ENCODE measurements at regions not wholly inside any gene's neighbourhood (a gene's known extent, or its start where the extent isn't known, plus 50 kb on each side); places are given as distances from the start of the nearest gene placed in this dataset.

GRCh38 chr17:55668312-55668920 lies 54.2 kb downstream of the TMEM100 start:
- ATAC-seq: no peak
- POLR2A ChIA-PET: no interaction called here
- no peaks in the 10 kb centered on the region for H3K36me3 Mint-ChIP-seq (ENCODE audit: low read depth)
- DNase-seq: no peak
- no peaks in the 10 kb centered on the region for H3K9me3 Mint-ChIP-seq (ENCODE audit: insufficient read depth)
- H3K27ac Mint-ChIP-seq: no peak overlapping the region
- H3K27me3 Mint-ChIP-seq (ENCODE audit: low read depth): no peaks in the 10 kb centered on the region
- no peak overlapping the region for H3K4me3 Mint-ChIP-seq
- H3K4me1 Mint-ChIP-seq (ENCODE audit: low read depth): no peaks in the 10 kb centered on the region
- CTCF ChIA-PET: no interaction called here

GRCh38 chr17:55666806-55667205 lies 55.9 kb downstream of the TMEM100 start:
- no peak overlapping the region for H3K4me3 Mint-ChIP-seq
- H3K36me3 Mint-ChIP-seq (ENCODE audit: low read depth): no peaks in the 10 kb centered on the region
- no peaks in the 10 kb centered on the region for H3K4me1 Mint-ChIP-seq (ENCODE audit: low read depth)
- no peaks in the 10 kb centered on the region for H3K27me3 Mint-ChIP-seq (ENCODE audit: low read depth)
- ChIA-PET CTCF (no interaction called here), POLR2A (no interaction called here)
- no peak overlapping the region for H3K27ac Mint-ChIP-seq
- H3K9me3 Mint-ChIP-seq (ENCODE audit: insufficient read depth): no peaks in the 10 kb centered on the region
- no peak for ATAC-seq
- DNase-seq: no peak

- no peaks in the 10 kb centered on the region for H3K9me3 Mint-ChIP-seq (ENCODE audit: insufficient read depth)
- no peaks in the 10 kb centered on the region for H3K36me3 Mint-ChIP-seq (ENCODE audit: low read depth)
- ChIA-PET POLR2A (no interaction called here), CTCF (no interaction called here)
- H3K27ac Mint-ChIP-seq: no peak overlapping the region
- H3K4me1 Mint-ChIP-seq (ENCODE audit: low read depth): no peaks in the 10 kb centered on the region
- peaks cover 2% of the 10 kb centered on the region for H3K27me3 Mint-ChIP-seq (ENCODE audit: low read depth)
- no peak overlapping the region for H3K4me3 Mint-ChIP-seq
- DNase-seq: no peak
- ATAC-seq: no peak
Observed at GRCh38 chr17:55664287-55664686, 58.4 kb downstream of the TMEM100 start.

GRCh38 chr17:55663400-55663799 lies 59.3 kb downstream of the TMEM100 start:
- no peaks in the 10 kb centered on the region for H3K36me3 Mint-ChIP-seq (ENCODE audit: low read depth)
- ATAC-seq: no peak
- DNase-seq: no peak
- peaks cover 2% of the 10 kb centered on the region for H3K27me3 Mint-ChIP-seq (ENCODE audit: low read depth)
- POLR2A ChIA-PET: no interaction called here
- no peak overlapping the region for H3K4me3 Mint-ChIP-seq
- H3K4me1 Mint-ChIP-seq (ENCODE audit: low read depth): no peaks in the 10 kb centered on the region
- CTCF ChIA-PET: no interaction called here
- H3K9me3 Mint-ChIP-seq (ENCODE audit: insufficient read depth): no peaks in the 10 kb centered on the region
- no peak overlapping the region for H3K27ac Mint-ChIP-seq

- no peak for DNase-seq
- Mint-ChIP-seq H3K36me3 (ENCODE audit: low read depth) (no peaks in the 10 kb centered on the region), H3K27ac (no peak overlapping the region), H3K9me3 (ENCODE audit: insufficient read depth) (no peaks in the 10 kb centered on the region), H3K4me1 (ENCODE audit: low read depth) (no peaks in the 10 kb centered on the region), H3K27me3 (ENCODE audit: low read depth) (peaks cover 4% of the 10 kb centered on the region), H3K4me3 (no peak overlapping the region)
- ChIA-PET POLR2A (no interaction called here), CTCF (no interaction called here)
- ATAC-seq: no peak
Observed at GRCh38 chr17:55661963-55662834, 60.5 kb downstream of the TMEM100 start.

- H3K4me3 Mint-ChIP-seq: no peak overlapping the region
- H3K36me3 Mint-ChIP-seq (ENCODE audit: low read depth): no peaks in the 10 kb centered on the region
- no peaks in the 10 kb centered on the region for H3K9me3 Mint-ChIP-seq (ENCODE audit: insufficient read depth)
- CTCF ChIA-PET: no interaction called here
- peaks cover 4% of the 10 kb centered on the region for H3K27me3 Mint-ChIP-seq (ENCODE audit: low read depth)
- ATAC-seq (no peak), DNase-seq (no peak)
- H3K4me1 Mint-ChIP-seq (ENCODE audit: low read depth): no peaks in the 10 kb centered on the region
- no peak overlapping the region for H3K27ac Mint-ChIP-seq
- POLR2A ChIA-PET: no interaction called here
Observed at GRCh38 chr17:55661256-55661758, 61.4 kb downstream of the TMEM100 start.

- Mint-ChIP-seq H3K27ac (no peak overlapping the region), H3K4me3 (no peak overlapping the region), H3K36me3 (ENCODE audit: low read depth) (no peaks in the 10 kb centered on the region), H3K27me3 (ENCODE audit: low read depth) (peaks cover 6% of the 10 kb centered on the region), H3K9me3 (ENCODE audit: insufficient read depth) (no peaks in the 10 kb centered on the region), H3K4me1 (ENCODE audit: low read depth) (no peaks in the 10 kb centered on the region)
- ATAC-seq (no peak), DNase-seq (no peak)
- POLR2A ChIA-PET: no interaction called here
- CTCF ChIA-PET: no interaction called here
Observed at GRCh38 chr17:55660178-55660886, 62.3 kb downstream of the TMEM100 start.

GRCh38 chr17:55659661-55660060 lies 63.0 kb downstream of the TMEM100 start:
- Mint-ChIP-seq H3K36me3 (ENCODE audit: low read depth) (no peaks in the 10 kb centered on the region), H3K27ac (no peak overlapping the region), H3K4me1 (ENCODE audit: low read depth) (no peaks in the 10 kb centered on the region), H3K9me3 (ENCODE audit: insufficient read depth) (no peaks in the 10 kb centered on the region), H3K27me3 (ENCODE audit: low read depth) (peaks cover 6% of the 10 kb centered on the region), H3K4me3 (no peak overlapping the region)
- DNase-seq: no peak
- POLR2A ChIA-PET: no interaction called here
- ATAC-seq: no peak
- CTCF ChIA-PET: no interaction called here

GRCh38 chr17:55655777-55656176 lies 66.9 kb downstream of the TMEM100 start:
- Mint-ChIP-seq H3K36me3 (ENCODE audit: low read depth) (no peaks in the 10 kb centered on the region), H3K27me3 (ENCODE audit: low read depth) (peaks cover 10% of the 10 kb centered on the region), H3K4me1 (ENCODE audit: low read depth) (no peaks in the 10 kb centered on the region), H3K4me3 (no peak overlapping the region), H3K27ac (no peak overlapping the region), H3K9me3 (ENCODE audit: insufficient read depth) (no peaks in the 10 kb centered on the region)
- POLR2A ChIA-PET: no interaction called here
- CTCF ChIA-PET: no interaction called here
- DNase-seq (no peak), ATAC-seq (no peak)

- H3K4me3 Mint-ChIP-seq: no peak overlapping the region
- no peak for ATAC-seq
- DNase-seq: no peak
- CTCF ChIA-PET: no interaction called here
- peaks cover 8% of the 10 kb centered on the region for H3K27me3 Mint-ChIP-seq (ENCODE audit: low read depth)
- POLR2A ChIA-PET: interaction anchor here (0.6 kb wide), 1 partner anchor 222 kb away, joined by 3 read pairs; no protein-coding TSS in a partner anchor
- no peak overlapping the region for H3K27ac Mint-ChIP-seq
- H3K36me3 Mint-ChIP-seq (ENCODE audit: low read depth): no peaks in the 10 kb centered on the region
- no peaks in the 10 kb centered on the region for H3K9me3 Mint-ChIP-seq (ENCODE audit: insufficient read depth)
- no peaks in the 10 kb centered on the region for H3K4me1 Mint-ChIP-seq (ENCODE audit: low read depth)
Observed at GRCh38 chr17:55654821-55655220, 67.8 kb downstream of the TMEM100 start.

GRCh38 chr17:55654022-55654421 lies 68.6 kb downstream of the TMEM100 start:
- H3K27me3 Mint-ChIP-seq (ENCODE audit: low read depth): peaks cover 8% of the 10 kb centered on the region
- H3K4me3 Mint-ChIP-seq: no peak overlapping the region
- H3K36me3 Mint-ChIP-seq (ENCODE audit: low read depth): no peaks in the 10 kb centered on the region
- H3K27ac Mint-ChIP-seq: no peak overlapping the region
- CTCF ChIA-PET: no interaction called here
- ATAC-seq (no peak), DNase-seq (no peak)
- no peaks in the 10 kb centered on the region for H3K9me3 Mint-ChIP-seq (ENCODE audit: insufficient read depth)
- POLR2A ChIA-PET: interaction anchor here (0.6 kb wide), 1 partner anchor 221 kb away, joined by 3 read pairs; no protein-coding TSS in a partner anchor
- no peaks in the 10 kb centered on the region for H3K4me1 Mint-ChIP-seq (ENCODE audit: low read depth)

- Mint-ChIP-seq H3K4me1 (ENCODE audit: low read depth) (no peaks in the 10 kb centered on the region), H3K9me3 (ENCODE audit: insufficient read depth) (no peaks in the 10 kb centered on the region), H3K27ac (no peak overlapping the region), H3K36me3 (ENCODE audit: low read depth) (no peaks in the 10 kb centered on the region), H3K4me3 (no peak overlapping the region), H3K27me3 (ENCODE audit: low read depth) (peaks cover 9% of the 10 kb centered on the region)
- ChIA-PET CTCF (no interaction called here), POLR2A (no interaction called here)
- no peak for DNase-seq
- ATAC-seq: no peak
Observed at GRCh38 chr17:55652825-55653224, 69.8 kb downstream of the TMEM100 start.

Measured in activated CD8-positive, alpha-beta T cell treated with anti-CD3 and anti-CD28 coated beads, Interleukin-2, amount 10 ng/mL, durations not matched to agents 7 days and 5 days (primary cell).